ENCODE measurements at regions not wholly inside any gene's neighbourhood (a gene's known extent, or its start where the extent isn't known, plus 50 kb on each side); places are given as distances from the start of the nearest gene placed in this dataset.

GRCh38 chr15:38176155-38176554 is 76.5 kb upstream of the SPRED1 start:
- no peak for TF ChIP-seq EZH2 (IDR thresholded peaks at IDR 0.05; ENCODE audit: borderline replicate concordance, insufficient read depth, low read depth, low read length, poor library complexity, severe bottlenecking)
- no peak for TF ChIP-seq CTCF (IDR thresholded peaks at IDR 0.05)
- no peak for ATAC-seq (ENCODE audit: low read depth)
- Histone ChIP-seq H3K79me2 (ENCODE audit: control insufficient read depth, insufficient read depth, low read length) (no peaks in the 10 kb centered on the region), H3K27ac (ENCODE audit: low read length in 2 of 2) (no peak overlapping the region), H3K4me1 (ENCODE audit: control insufficient read depth in 2 of 2, insufficient read depth in 2 of 2, low read length in 2 of 2) (no peaks in the 10 kb centered on the region), H3K9ac (ENCODE audit: low read length) (no peak overlapping the region), H3K9me3 (ENCODE audit: control extremely low read depth in 1 of 3, control insufficient read depth in 2 of 3, insufficient read depth in 1 of 3, low read length in 2 of 3) (no peaks in the 10 kb centered on the region), H4K20me1 (ENCODE audit: control insufficient read depth, insufficient read depth, low read length, poor library complexity, severe bottlenecking) (no peaks in the 10 kb centered on the region), H3K4me3 (ENCODE audit: control extremely low read depth in 1 of 5, extremely low read depth in 1 of 5, insufficient read depth in 1 of 5, low read depth in 2 of 5, low read length in 4 of 5) (no peak overlapping the region), H3K36me3 (replicated peaks in 1 of 2; ENCODE audit: control extremely low read depth in 1 of 2, control insufficient read depth in 1 of 2, extremely low read depth in 1 of 2, insufficient read depth in 2 of 2, low read length in 1 of 2) (no peaks in the 10 kb centered on the region), H3K27me3 (replicated peaks in 1 of 4; ENCODE audit: control extremely low read depth in 1 of 4, control insufficient read depth in 3 of 4, insufficient read depth in 4 of 4, low read length in 3 of 4) (peaks cover 0 to 8% (median 0%) of the 10 kb centered on the region in 4 experiments), H3K4me2 (replicated peaks; ENCODE audit: low read depth, low read length, poor library complexity, severe bottlenecking) (no peak overlapping the region), H2AFZ (ENCODE audit: insufficient read depth, low read depth, low read length, poor library complexity, severe bottlenecking) (no peak overlapping the region)
- Mint-ChIP-seq H3K27me3 (peaks cover 41% of the 10 kb centered on the region), H3K4me1 (no peaks in the 10 kb centered on the region), H3K27ac (no peak overlapping the region), H3K9me3 (ENCODE audit: insufficient read depth) (no peaks in the 10 kb centered on the region), H3K4me3 (no peak overlapping the region)
- ChIA-PET CTCF (no interaction called here), POLR2A (no interaction called here)
- 86% methylated on average over 3 of the region's 4 CpGs for WGBS (ENCODE audit: insufficient coverage)
- intact Hi-C loops (cut with micrococcal nuclease) = no loop called here
- no peak for DNase-seq

- H4K20me1 ChIP-seq (ENCODE audit: control insufficient read depth, insufficient read depth, low read length, poor library complexity, severe bottlenecking) = no peaks in the 10 kb centered on the region
- intact Hi-C loops (cut with micrococcal nuclease) = no loop called here
- TF ChIP-seq EZH2 (IDR thresholded peaks at IDR 0.05; ENCODE audit: borderline replicate concordance, insufficient read depth, low read depth, low read length, poor library complexity, severe bottlenecking) (no peak), CTCF (IDR thresholded peaks at IDR 0.05) (no peak)
- no peaks in the 10 kb centered on the region for H3K4me1 ChIP-seq (ENCODE audit: control insufficient read depth in 2 of 2, insufficient read depth in 2 of 2, low read length in 2 of 2)
- ATAC-seq (ENCODE audit: low read depth) (no peak), DNase-seq (no peak)
- no peaks in the 10 kb centered on the region for H3K9me3 ChIP-seq (ENCODE audit: control extremely low read depth in 1 of 3, control insufficient read depth in 2 of 3, insufficient read depth in 1 of 3, low read length in 2 of 3)
- Mint-ChIP-seq H3K9me3 (ENCODE audit: insufficient read depth) (no peaks in the 10 kb centered on the region), H3K4me3 (no peak overlapping the region), H3K27me3 (peaks cover 38% of the 10 kb centered on the region), H3K4me1 (no peaks in the 10 kb centered on the region), H3K27ac (no peak overlapping the region)
- H3K9ac ChIP-seq (ENCODE audit: low read length) = no peak overlapping the region
- CTCF ChIA-PET = no interaction called here
- no peak overlapping the region for H3K4me2 ChIP-seq (replicated peaks; ENCODE audit: low read depth, low read length, poor library complexity, severe bottlenecking)
- H2AFZ ChIP-seq (ENCODE audit: insufficient read depth, low read depth, low read length, poor library complexity, severe bottlenecking) = no peak overlapping the region
- H3K79me2 ChIP-seq (ENCODE audit: control insufficient read depth, insufficient read depth, low read length) = no peaks in the 10 kb centered on the region
- H3K27ac ChIP-seq (ENCODE audit: low read length in 2 of 2) = no peak overlapping the region
- no peaks in the 10 kb centered on the region for H3K36me3 ChIP-seq (replicated peaks in 1 of 2; ENCODE audit: control extremely low read depth in 1 of 2, control insufficient read depth in 1 of 2, extremely low read depth in 1 of 2, insufficient read depth in 2 of 2, low read length in 1 of 2)
- POLR2A ChIA-PET = no interaction called here
- H3K4me3 ChIP-seq (ENCODE audit: control extremely low read depth in 1 of 5, extremely low read depth in 1 of 5, insufficient read depth in 1 of 5, low read depth in 2 of 5, low read length in 4 of 5) = no peak overlapping the region
- H3K27me3 ChIP-seq (replicated peaks in 1 of 4; ENCODE audit: control extremely low read depth in 1 of 4, control insufficient read depth in 3 of 4, insufficient read depth in 4 of 4, low read length in 3 of 4) = peaks cover 0 to 8% (median 0%) of the 10 kb centered on the region in 4 experiments
Observed at GRCh38 chr15:38176691-38177090, 75.9 kb upstream of the SPRED1 start.
